ENCODE measurements at regions not wholly inside any gene's neighbourhood (a gene's known extent, or its start where the extent isn't known, plus 50 kb on each side); places are given as distances from the start of the nearest gene placed in this dataset.
"Not testable (repeated sequence)": the region's sequence is repeated elsewhere in the genome, so short reads cannot be mapped to it uniquely, and the experiment has no call there.

- DNase-seq (ENCODE audit: low read depth, low spot score) = no peak
Measured at GRCh38 chr6:4264081-4264480, 128.7 kb upstream of the ECI2 start.

GRCh38 chr6:4262526-4262925 is 127.2 kb upstream of the ECI2 start:
- no peak for DNase-seq (ENCODE audit: low read depth, low spot score)

GRCh38 chr6:4259391-4259790 is 124.0 kb upstream of the ECI2 start:
- DNase-seq (ENCODE audit: low read depth, low spot score) = no peak

GRCh38 chr6:4258733-4259132 is 123.4 kb upstream of the ECI2 start:
- no peak for DNase-seq (ENCODE audit: low read depth, low spot score)

GRCh38 chr6:4256969-4257368 is 121.6 kb upstream of the ECI2 start:
- DNase-seq (ENCODE audit: low read depth, low spot score) = no peak

- peak; percentile 81 for DNase-seq (ENCODE audit: low read depth, low spot score)
Measured at GRCh38 chr6:4253604-4254231, 118.3 kb upstream of the ECI2 start.

GRCh38 chr6:4252445-4252844 is 117.1 kb upstream of the ECI2 start:
- not testable (repeated sequence) for DNase-seq (ENCODE audit: low read depth, low spot score)

GRCh38 chr6:4250645-4251044 is 115.3 kb upstream of the ECI2 start:
- no peak for DNase-seq (ENCODE audit: low read depth, low spot score)

GRCh38 chr6:4243832-4244231 is 108.5 kb upstream of the ECI2 start:
- not testable (repeated sequence) for DNase-seq (ENCODE audit: low read depth, low spot score)

- DNase-seq (ENCODE audit: low read depth, low spot score) = no peak
Measured at GRCh38 chr6:4243237-4243636, 107.9 kb upstream of the ECI2 start.

GRCh38 chr6:4242601-4243000 is 107.2 kb upstream of the ECI2 start:
- no peak for DNase-seq (ENCODE audit: low read depth, low spot score)

GRCh38 chr6:4240148-4240547 is 104.8 kb upstream of the ECI2 start:
- no peak for DNase-seq (ENCODE audit: low read depth, low spot score)

- DNase-seq (ENCODE audit: low read depth, low spot score) = peak; percentile 15
Measured at GRCh38 chr6:4225161-4225872, 89.9 kb upstream of the ECI2 start.

GRCh38 chr6:4224067-4224978 is 88.9 kb upstream of the ECI2 start:
- DNase-seq (ENCODE audit: low read depth, low spot score) = no peak

- no peak for DNase-seq (ENCODE audit: low read depth, low spot score)
Measured at GRCh38 chr6:4220558-4220957, 85.2 kb upstream of the ECI2 start.

- not testable (repeated sequence) for DNase-seq (ENCODE audit: low read depth, low spot score)
Measured at GRCh38 chr6:4218619-4219317, 83.4 kb upstream of the ECI2 start.

- DNase-seq (ENCODE audit: low read depth, low spot score) = no peak
Measured at GRCh38 chr6:4212588-4212987, 77.2 kb upstream of the ECI2 start.

GRCh38 chr6:4210629-4211419 is 75.4 kb upstream of the ECI2 start:
- DNase-seq (ENCODE audit: low read depth, low spot score) = peak; percentile 56

GRCh38 chr6:4209196-4209595 is 73.8 kb upstream of the ECI2 start:
- no peak for DNase-seq (ENCODE audit: low read depth, low spot score)

- DNase-seq (ENCODE audit: low read depth, low spot score) = no peak
Measured at GRCh38 chr6:4208158-4208557, 72.8 kb upstream of the ECI2 start.

Data from smooth muscle cell of the brain vasculature (primary cell).